Astrocyte (in vitro differentiated cells and primary cell): ENCODE measurements at regions not wholly inside any gene's neighbourhood (a gene's known extent, or its start where the extent isn't known, plus 50 kb on each side); places are given as distances from the start of the nearest gene placed in this dataset.

Experiments used
- DNase-seq: peaks from one replicate; pipeline ENCODE4 v3.0.0-alpha.2; 2010; ENCODE audit warnings: low read depth
- FAIRE-seq: peaks from 2 replicates; lab custom pipeline; 2011; peaks lifted over from hg19 to GRCh38; lab: Jason Lieb, UNC
- H2AFZ ChIP-seq: 2 replicates; pipeline ENCODE4 v1.6.0; 2012; ENCODE audit warnings: low read depth, low read length, inconsistent platforms
- H3K27ac ChIP-seq: 2 replicates; pipeline ENCODE4 v1.5.1; 2011; ENCODE audit warnings: low read depth, low read length, inconsistent platforms
- H3K27me3 ChIP-seq: 2 replicates; pipeline ENCODE4 v1.6.0; 2011; ENCODE audit warnings: low read length, inconsistent platforms; ENCODE audit not compliant: insufficient read depth
- H3K36me3 ChIP-seq: 2 replicates; pipeline ENCODE4 v1.5.1; 2011; ENCODE audit warnings: low read length, inconsistent platforms; ENCODE audit not compliant: insufficient read depth
- H3K4me1 ChIP-seq: 2 replicates; pipeline ENCODE4 v1.5.1; 2011; ENCODE audit warnings: low read length, inconsistent platforms; ENCODE audit not compliant: insufficient read depth
- H3K4me2 ChIP-seq: 2 replicates; pipeline ENCODE4 v1.6.0; 2012; ENCODE audit warnings: low read length, inconsistent platforms
- H3K4me3 ChIP-seq: 2 replicates; pipeline ENCODE4 v1.5.1; 2011; ENCODE audit warnings: low read depth, mild to moderate bottlenecking, low read length, inconsistent platforms; ENCODE audit not compliant: insufficient read depth
- H3K79me2 ChIP-seq: 2 replicates; pipeline ENCODE4 v1.6.0; 2012; ENCODE audit warnings: mild to moderate bottlenecking, low read length, inconsistent platforms; ENCODE audit not compliant: insufficient read depth
- H3K9ac ChIP-seq: 2 replicates; pipeline ENCODE4 v1.6.0; 2012; ENCODE audit warnings: mild to moderate bottlenecking, low read length, inconsistent platforms
- H3K9me3 ChIP-seq: 2 replicates; pipeline ENCODE4 v1.5.1; 2012; ENCODE audit warnings: low read depth, mild to moderate bottlenecking, low read length, inconsistent platforms; ENCODE audit not compliant: insufficient read depth
- H4K20me1 ChIP-seq: 2 replicates; pipeline ENCODE4 v1.6.0; 2012; ENCODE audit warnings: low read length, inconsistent platforms; ENCODE audit not compliant: insufficient read depth
- H3K27ac Mint-ChIP-seq: one replicate; pipeline ENCODE4 v1.8.0; 2021; ENCODE audit warnings: mild to moderate bottlenecking, mixed read lengths; ENCODE audit not compliant: unreplicated experiment
- H3K27me3 Mint-ChIP-seq: one replicate; pipeline ENCODE4 v1.8.0; 2021; ENCODE audit warnings: low read depth, mixed read lengths; ENCODE audit not compliant: unreplicated experiment
- H3K36me3 Mint-ChIP-seq: one replicate; pipeline ENCODE4 v1.8.0; 2021; ENCODE audit warnings: low read depth, mixed read lengths; ENCODE audit not compliant: unreplicated experiment
- H3K4me1 Mint-ChIP-seq: one replicate; pipeline ENCODE4 v1.8.0; 2021; ENCODE audit warnings: low read depth, mixed read lengths; ENCODE audit not compliant: unreplicated experiment
- H3K4me3 Mint-ChIP-seq: one replicate; pipeline ENCODE4 v1.8.0; 2021; ENCODE audit warnings: mild to moderate bottlenecking, moderate library complexity, mixed read lengths; ENCODE audit not compliant: unreplicated experiment
- H3K9me3 Mint-ChIP-seq: one replicate; pipeline ENCODE4 v1.8.0; 2021; ENCODE audit warnings: mild to moderate bottlenecking, mixed read lengths; ENCODE audit not compliant: unreplicated experiment
- EZH2 ChIP-seq: IDR thresholded peaks from 2 replicates; pipeline ENCODE4 v1.6.1; 2012; ENCODE audit warnings: mild to moderate bottlenecking, low read length, inconsistent platforms; ENCODE audit not compliant: insufficient read depth
- TF ChIP-seq, protein P1 (sequence below): IDR thresholded peaks from 2 replicates; pipeline ENCODE4 v1.5.1; 2011; ENCODE audit warnings: low read depth, mild to moderate bottlenecking, inconsistent platforms, low read length, moderate library complexity; ENCODE audit not compliant: insufficient read depth

GRCh38 chr12:114741940-114742339 lies 58.0 kb upstream of the TBX3 start:
- peak overlapping the region; percentile 41 for H3K27ac Mint-ChIP-seq
- FAIRE-seq, result no peak
- DNase-seq, result no peak
- no peaks in the 10 kb centered on the region for H3K36me3 Mint-ChIP-seq
- TF ChIP-seq, protein P1, sequence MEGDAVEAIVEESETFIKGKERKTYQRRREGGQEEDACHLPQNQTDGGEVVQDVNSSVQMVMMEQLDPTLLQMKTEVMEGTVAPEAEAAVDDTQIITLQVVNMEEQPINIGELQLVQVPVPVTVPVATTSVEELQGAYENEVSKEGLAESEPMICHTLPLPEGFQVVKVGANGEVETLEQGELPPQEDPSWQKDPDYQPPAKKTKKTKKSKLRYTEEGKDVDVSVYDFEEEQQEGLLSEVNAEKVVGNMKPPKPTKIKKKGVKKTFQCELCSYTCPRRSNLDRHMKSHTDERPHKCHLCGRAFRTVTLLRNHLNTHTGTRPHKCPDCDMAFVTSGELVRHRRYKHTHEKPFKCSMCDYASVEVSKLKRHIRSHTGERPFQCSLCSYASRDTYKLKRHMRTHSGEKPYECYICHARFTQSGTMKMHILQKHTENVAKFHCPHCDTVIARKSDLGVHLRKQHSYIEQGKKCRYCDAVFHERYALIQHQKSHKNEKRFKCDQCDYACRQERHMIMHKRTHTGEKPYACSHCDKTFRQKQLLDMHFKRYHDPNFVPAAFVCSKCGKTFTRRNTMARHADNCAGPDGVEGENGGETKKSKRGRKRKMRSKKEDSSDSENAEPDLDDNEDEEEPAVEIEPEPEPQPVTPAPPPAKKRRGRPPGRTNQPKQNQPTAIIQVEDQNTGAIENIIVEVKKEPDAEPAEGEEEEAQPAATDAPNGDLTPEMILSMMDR, result no peak
- TF ChIP-seq EZH2, result no peak
- H3K9me3 ChIP-seq, result no peaks in the 10 kb centered on the region
- no peak overlapping the region for H2AFZ ChIP-seq
- H3K4me2 ChIP-seq, result no peak overlapping the region
- H3K9me3 Mint-ChIP-seq, result no peaks in the 10 kb centered on the region
- H3K36me3 ChIP-seq, result no peaks in the 10 kb centered on the region
- H3K27me3 ChIP-seq, result no peaks in the 10 kb centered on the region
- H3K4me3 ChIP-seq, result no peak overlapping the region
- H3K4me1 Mint-ChIP-seq, result no peaks in the 10 kb centered on the region
- H3K27me3 Mint-ChIP-seq, result peaks cover 25% of the 10 kb centered on the region
- no peaks in the 10 kb centered on the region for H3K79me2 ChIP-seq
- H3K9ac ChIP-seq, result no peak overlapping the region
- no peaks in the 10 kb centered on the region for H4K20me1 ChIP-seq
- no peak overlapping the region for H3K27ac ChIP-seq
- H3K4me1 ChIP-seq, result no peaks in the 10 kb centered on the region
- no peak overlapping the region for H3K4me3 Mint-ChIP-seq

DNA sequence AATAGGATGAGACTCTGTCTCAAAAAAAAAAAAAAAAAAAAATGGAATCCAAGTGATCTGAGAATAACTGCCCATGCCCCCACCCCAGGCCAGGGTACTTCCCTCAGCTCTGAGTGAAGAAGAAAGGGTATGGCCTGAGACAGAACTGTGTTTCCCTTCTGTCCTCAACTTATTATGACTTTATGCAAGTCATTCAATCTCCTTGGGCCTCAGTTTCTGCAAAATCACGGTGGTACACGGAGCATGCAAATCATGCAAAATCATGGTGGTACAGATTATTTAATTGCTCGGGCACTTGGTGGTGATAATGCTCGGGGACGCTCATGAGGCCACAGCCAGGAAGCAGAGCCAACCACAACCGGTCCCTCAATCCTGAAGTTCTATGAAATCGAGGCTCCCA lies 56.5 kb upstream of the TBX3 start:
- H3K4me1 ChIP-seq, result no peaks in the 10 kb centered on the region
- no peaks in the 10 kb centered on the region for H3K4me1 Mint-ChIP-seq
- DNase-seq (no peak), FAIRE-seq (no peak)
- H3K4me3 Mint-ChIP-seq, result no peak overlapping the region
- H3K9me3 ChIP-seq, result no peaks in the 10 kb centered on the region
- no peak overlapping the region for H3K4me2 ChIP-seq
- H3K27ac ChIP-seq, result no peak overlapping the region
- H3K79me2 ChIP-seq, result no peaks in the 10 kb centered on the region
- no peaks in the 10 kb centered on the region for H3K36me3 ChIP-seq
- no peak overlapping the region for H2AFZ ChIP-seq
- H3K9me3 Mint-ChIP-seq, result no peaks in the 10 kb centered on the region
- no peak overlapping the region for H3K9ac ChIP-seq
- peaks cover 9% of the 10 kb centered on the region for H3K27me3 ChIP-seq
- peaks cover 22% of the 10 kb centered on the region for H3K27me3 Mint-ChIP-seq
- no peaks in the 10 kb centered on the region for H4K20me1 ChIP-seq
- TF ChIP-seq EZH2, result no peak
- TF ChIP-seq, protein P1, result no peak
- no peak overlapping the region for H3K27ac Mint-ChIP-seq
- peaks cover 2% of the 10 kb centered on the region for H3K36me3 Mint-ChIP-seq
- H3K4me3 ChIP-seq, result no peak overlapping the region

DNA sequence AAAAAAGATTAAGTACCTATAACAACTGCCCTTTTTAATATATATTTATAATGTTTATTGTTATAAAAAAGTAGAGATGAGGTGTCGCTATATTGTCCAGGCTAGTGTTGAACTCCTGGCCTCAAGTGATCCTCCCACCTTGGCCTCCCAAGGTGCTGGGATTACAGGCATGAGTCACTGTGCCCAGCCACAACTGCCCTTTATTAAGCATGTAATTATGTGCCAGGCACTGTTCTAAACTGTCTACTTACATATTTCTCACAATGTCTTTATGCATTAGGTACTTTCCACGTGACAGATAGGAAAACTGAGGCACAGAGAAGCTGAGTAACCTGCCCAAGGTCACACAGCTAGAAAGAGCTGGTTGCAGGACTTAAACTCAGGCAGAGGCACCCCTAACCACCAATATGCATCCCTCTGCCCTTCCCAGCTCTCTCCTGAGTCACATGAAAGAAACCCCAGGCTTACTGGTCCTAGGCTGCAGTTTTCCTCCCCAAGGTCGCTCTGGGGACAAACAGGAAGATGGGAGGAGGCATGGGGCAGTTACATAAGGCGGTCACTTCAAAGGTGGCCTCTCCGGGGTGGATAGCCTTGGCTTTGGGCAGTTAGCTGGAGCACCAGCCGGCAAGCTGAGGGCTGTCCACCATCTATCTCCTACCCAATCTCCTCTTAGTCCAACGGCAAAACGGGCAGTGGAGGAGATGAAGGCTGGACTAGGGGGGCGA lies 54.6 kb upstream of the TBX3 start:
- Histone ChIP-seq H3K27me3 (peaks cover 20% of the 10 kb centered on the region), H3K9me3 (no peaks in the 10 kb centered on the region), H3K4me3 (no peak overlapping the region), H4K20me1 (no peaks in the 10 kb centered on the region), H3K4me1 (no peaks in the 10 kb centered on the region), H2AFZ (no peak overlapping the region), H3K36me3 (no peaks in the 10 kb centered on the region), H3K4me2 (no peak overlapping the region), H3K9ac (no peak overlapping the region), H3K27ac (no peak overlapping the region), H3K79me2 (no peaks in the 10 kb centered on the region)
- Mint-ChIP-seq H3K27ac (no peak overlapping the region), H3K36me3 (peaks cover 2% of the 10 kb centered on the region), H3K4me1 (no peaks in the 10 kb centered on the region), H3K9me3 (peaks cover 2% of the 10 kb centered on the region), H3K27me3 (peaks cover 11% of the 10 kb centered on the region), H3K4me3 (no peak overlapping the region)
- no peak for FAIRE-seq
- no peak for DNase-seq
- no peak for TF ChIP-seq EZH2
- TF ChIP-seq, protein P1, result no peak
